ENCODE measurements at regions not wholly inside any gene's neighbourhood (a gene's known extent, or its start where the extent isn't known, plus 50 kb on each side); places are given as distances from the start of the nearest gene placed in this dataset.

DNA sequence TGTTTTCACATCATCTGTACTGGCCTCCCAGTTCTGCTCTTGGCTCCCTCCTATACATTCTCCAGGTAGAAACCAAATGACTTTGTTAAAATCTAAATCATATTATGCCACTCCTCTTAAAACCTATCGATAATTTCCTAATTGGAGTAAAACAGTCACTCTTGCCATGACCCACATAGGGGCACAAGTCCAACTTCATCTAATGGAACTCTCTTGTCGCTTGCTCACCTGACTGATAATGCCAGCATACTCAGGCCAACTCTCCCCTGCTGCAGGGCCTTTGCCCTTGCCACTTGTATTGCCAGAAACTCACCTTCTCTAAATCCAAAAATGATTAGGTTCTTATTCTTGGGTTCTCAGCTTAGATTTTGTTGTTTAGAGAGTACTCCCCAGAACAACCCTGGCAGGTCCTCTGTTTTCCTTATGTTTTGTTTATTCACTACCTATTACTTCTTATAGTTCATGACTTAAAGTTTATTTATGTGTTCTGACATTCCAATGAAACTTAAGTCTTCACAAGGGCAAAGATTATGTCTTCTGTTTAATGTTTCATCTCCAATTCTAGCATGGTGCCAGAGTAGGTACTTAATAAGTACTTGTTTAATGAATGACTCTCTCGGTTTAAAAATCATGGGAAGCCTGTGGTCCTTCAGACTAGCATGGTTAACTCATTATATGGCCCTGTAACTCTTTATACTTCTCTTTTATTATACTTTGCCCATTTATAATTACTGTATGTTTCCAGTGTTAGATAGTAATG lies 345.9 kb upstream of the SMIM30 start:
- H3K27me3 ChIP-seq, result no peaks in the 10 kb centered on the region
- no peaks in the 10 kb centered on the region for H3K4me1 ChIP-seq
- H3K9me3 ChIP-seq, result no peaks in the 10 kb centered on the region
- no peak overlapping the region for H3K27ac ChIP-seq
- H3K36me3 ChIP-seq, result no peaks in the 10 kb centered on the region
- WGBS, 2 donors, result 64 to 86% methylated on average over 3 of the region's 3 CpGs
- H3K4me3 ChIP-seq, result no peak overlapping the region
- intact Hi-C loops (cut with DNase I), result no loop called here
- DNase-seq, result no peak
- TF ChIP-seq POLR2A (IDR thresholded peaks at IDR 0.05), result no peak
- TF ChIP-seq, protein P1, sequence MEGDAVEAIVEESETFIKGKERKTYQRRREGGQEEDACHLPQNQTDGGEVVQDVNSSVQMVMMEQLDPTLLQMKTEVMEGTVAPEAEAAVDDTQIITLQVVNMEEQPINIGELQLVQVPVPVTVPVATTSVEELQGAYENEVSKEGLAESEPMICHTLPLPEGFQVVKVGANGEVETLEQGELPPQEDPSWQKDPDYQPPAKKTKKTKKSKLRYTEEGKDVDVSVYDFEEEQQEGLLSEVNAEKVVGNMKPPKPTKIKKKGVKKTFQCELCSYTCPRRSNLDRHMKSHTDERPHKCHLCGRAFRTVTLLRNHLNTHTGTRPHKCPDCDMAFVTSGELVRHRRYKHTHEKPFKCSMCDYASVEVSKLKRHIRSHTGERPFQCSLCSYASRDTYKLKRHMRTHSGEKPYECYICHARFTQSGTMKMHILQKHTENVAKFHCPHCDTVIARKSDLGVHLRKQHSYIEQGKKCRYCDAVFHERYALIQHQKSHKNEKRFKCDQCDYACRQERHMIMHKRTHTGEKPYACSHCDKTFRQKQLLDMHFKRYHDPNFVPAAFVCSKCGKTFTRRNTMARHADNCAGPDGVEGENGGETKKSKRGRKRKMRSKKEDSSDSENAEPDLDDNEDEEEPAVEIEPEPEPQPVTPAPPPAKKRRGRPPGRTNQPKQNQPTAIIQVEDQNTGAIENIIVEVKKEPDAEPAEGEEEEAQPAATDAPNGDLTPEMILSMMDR (IDR thresholded peaks at IDR 0.05), result no peak

DNA sequence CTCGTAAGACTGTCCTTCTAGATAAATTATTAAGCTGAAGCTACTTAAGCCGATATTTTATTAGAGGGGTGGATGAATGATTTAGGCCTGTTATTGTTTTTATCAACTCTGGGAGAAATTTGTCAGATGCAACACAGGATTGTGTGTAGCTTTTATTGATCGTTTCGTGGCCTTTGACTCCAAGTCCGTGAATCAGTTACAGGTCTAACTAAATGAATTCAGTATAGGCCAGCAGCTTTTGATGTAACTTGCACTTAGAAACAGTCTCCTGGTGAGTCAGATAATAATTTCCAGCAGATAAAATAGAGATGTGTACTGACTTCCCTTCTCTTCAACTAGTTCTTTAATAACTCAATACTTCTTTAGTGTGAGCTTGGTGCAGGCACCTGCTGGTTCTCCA lies 341.7 kb upstream of the SMIM30 start:
- Histone ChIP-seq H3K27ac (no peak overlapping the region), H3K9me3 (no peaks in the 10 kb centered on the region), H3K27me3 (no peaks in the 10 kb centered on the region), H3K36me3 (no peaks in the 10 kb centered on the region), H3K4me3 (no peak overlapping the region), H3K4me1 (no peaks in the 10 kb centered on the region)
- intact Hi-C loops (cut with DNase I), result no loop called here
- no peak for DNase-seq
- 64 to 74% methylated on average over 5 of the region's 5 CpGs for WGBS, 2 donors
- TF ChIP-seq, protein P1 (IDR thresholded peaks at IDR 0.05), result no peak
- no peak for TF ChIP-seq POLR2A (IDR thresholded peaks at IDR 0.05)

DNA sequence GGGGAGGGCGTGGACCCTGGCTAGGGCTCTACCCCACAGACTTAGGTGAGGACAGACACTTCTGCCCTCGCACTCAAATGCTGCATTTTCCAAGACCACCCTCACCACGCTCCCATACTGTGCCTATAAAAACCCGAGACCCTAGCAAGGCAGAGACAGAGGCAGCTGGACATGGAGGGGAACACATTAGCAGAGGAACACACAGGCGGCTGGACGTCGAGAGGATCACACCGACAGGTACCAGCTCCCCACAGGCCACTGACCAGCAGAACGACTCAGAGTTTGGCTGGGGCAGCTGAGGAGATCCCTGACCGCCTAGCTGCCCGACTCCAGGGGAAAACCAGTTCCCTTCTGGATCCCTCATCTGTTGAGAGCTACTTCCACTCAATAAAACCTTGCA lies 338.2 kb upstream of the SMIM30 start:
- intact Hi-C loops (cut with DNase I), result no loop called here
- H3K27ac ChIP-seq, result no peak overlapping the region
- 74 to 76% methylated on average over 3 to 8 of the region's 11 CpGs for WGBS, 2 donors

DNA sequence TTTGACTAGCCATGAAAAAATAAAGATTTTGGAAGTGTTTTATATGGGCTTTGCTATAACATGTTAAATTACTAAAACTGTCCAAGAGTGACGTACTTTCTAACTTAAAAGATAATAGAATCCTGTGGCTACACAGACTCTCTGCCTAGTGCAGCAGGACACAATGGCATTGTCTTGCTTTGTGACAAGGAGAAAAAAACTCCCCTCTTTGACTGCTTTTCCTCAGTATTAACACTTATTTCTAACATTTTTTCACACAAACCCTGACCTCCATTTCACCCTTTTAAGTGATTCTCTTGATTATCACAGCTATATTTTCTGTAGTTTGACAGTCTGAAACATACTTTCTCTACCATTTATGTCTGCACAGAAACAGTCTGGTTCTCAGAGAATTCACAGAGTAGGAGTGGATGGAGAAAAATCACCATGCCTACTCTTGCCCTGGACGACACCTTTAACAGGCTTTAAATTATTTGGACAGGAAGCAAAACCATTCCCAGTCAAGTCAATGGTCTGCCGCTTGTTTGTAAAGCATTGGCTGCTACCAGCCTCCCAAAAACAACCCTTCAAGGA lies 336.3 kb upstream of the SMIM30 start:
- DNase-seq, result no peak
- no peaks in the 10 kb centered on the region for H3K36me3 ChIP-seq
- H3K27me3 ChIP-seq, result no peaks in the 10 kb centered on the region
- H3K9me3 ChIP-seq, result no peaks in the 10 kb centered on the region
- intact Hi-C loops (cut with DNase I), result no loop called here
- no peak for TF ChIP-seq POLR2A (IDR thresholded peaks at IDR 0.05)
- TF ChIP-seq, protein P1 (IDR thresholded peaks at IDR 0.05), result no peak
- no peak overlapping the region for H3K27ac ChIP-seq
- no peak overlapping the region for H3K4me3 ChIP-seq
- H3K4me1 ChIP-seq, result no peaks in the 10 kb centered on the region
- WGBS, 2 donors, result 39 to 45% methylated on average over 3 of the region's 3 CpGs

More for the DNA sequence above, 338.2 kb upstream of the SMIM30 start:
- DNase-seq, result no peak
- no peak overlapping the region for H3K4me3 ChIP-seq
- H3K27me3 ChIP-seq, result no peaks in the 10 kb centered on the region
- H3K9me3 ChIP-seq, result no peaks in the 10 kb centered on the region
- TF ChIP-seq, protein P1 (IDR thresholded peaks at IDR 0.05), result no peak
- TF ChIP-seq POLR2A (IDR thresholded peaks at IDR 0.05), result no peak
- no peaks in the 10 kb centered on the region for H3K4me1 ChIP-seq
- no peaks in the 10 kb centered on the region for H3K36me3 ChIP-seq

DNA sequence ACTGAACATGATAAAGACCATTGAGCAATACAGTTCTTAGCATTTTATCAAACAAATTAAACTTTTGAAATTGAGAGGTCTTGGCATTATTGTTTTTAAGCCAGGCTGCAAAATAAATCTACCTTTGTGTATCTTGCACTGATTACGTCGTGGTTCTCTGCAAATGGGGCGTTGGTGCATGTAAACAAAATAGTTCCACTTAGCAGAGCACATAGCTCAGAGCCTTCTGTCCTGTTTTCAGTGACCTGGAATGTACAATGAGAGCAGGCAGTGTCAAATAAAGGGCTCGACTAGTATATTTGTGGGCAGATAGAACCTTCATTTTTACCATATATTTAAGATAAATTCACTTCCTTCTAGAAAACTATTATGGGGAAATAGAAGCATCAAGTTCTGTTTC lies 333.9 kb upstream of the SMIM30 start:
- Histone ChIP-seq H3K36me3 (no peaks in the 10 kb centered on the region), H3K9me3 (no peaks in the 10 kb centered on the region), H3K4me1 (no peaks in the 10 kb centered on the region), H3K27me3 (no peaks in the 10 kb centered on the region), H3K27ac (no peak overlapping the region), H3K4me3 (no peak overlapping the region)
- WGBS, 2 donors, result 32 to 55% methylated on average over 4 of the region's 4 CpGs
- TF ChIP-seq, protein P1 (IDR thresholded peaks at IDR 0.05), result no peak
- TF ChIP-seq POLR2A (IDR thresholded peaks at IDR 0.05), result no peak
- no peak for DNase-seq
- intact Hi-C loops (cut with DNase I), result no loop called here

Data from esophagus squamous epithelium (tissue), 5 donors.